Gastroesophageal sphincter (tissue), 3 donors: ENCODE measurements at regions not wholly inside any gene's neighbourhood (a gene's known extent, or its start where the extent isn't known, plus 50 kb on each side); places are given as distances from the start of the nearest gene placed in this dataset.

Experiments used
- CTCF ChIP-seq, 4 experiments: fragments of 200-600 bp in 2 of 4; fragments of 450-650 bp in 2 of 4; sonication (generic) in 1 of 4; IDR thresholded peaks; one replicate each; pipeline ENCODE4 v1.5.1; 2017 to 2019; ENCODE audit warnings: antibody characterized with exemption in 4 of 4, mild to moderate bottlenecking in 2 of 4, moderate library complexity in 2 of 4
- EP300 ChIP-seq: sonication (generic); formaldehyde crosslinking; IDR thresholded peaks from one replicate; pipeline ENCODE4 v1.6.1; 2017; ENCODE audit warnings: antibody characterized with exemption, mild to moderate bottlenecking
- POLR2A ChIP-seq, 2 donors: fragments of 450-650 bp; IDR thresholded peaks; one replicate each; pipeline ENCODE4 v1.6.1; 2017; ENCODE audit warnings: antibody characterized with exemption in 2 of 2, mild to moderate bottlenecking in 2 of 2, moderate library complexity in 1 of 2
- POLR2AphosphoS5 ChIP-seq: sonication (generic); formaldehyde crosslinking; IDR thresholded peaks from one replicate; pipeline ENCODE4 v1.6.1; 2017; ENCODE audit warnings: antibody characterized with exemption

GRCh38 chr4:79241846-79242245, 84.0 kb downstream of the NAA11 start:
- TF ChIP-seq CTCF (IDR thresholded peaks at IDR 0.05) (no peak), POLR2AphosphoS5 (no peak), EP300 (no peak), POLR2A (IDR thresholded peaks at IDR 0.05) (no peak)
